DOHH2 (cell line): ENCODE measurements at regions not wholly inside any gene's neighbourhood (a gene's known extent, or its start where the extent isn't known, plus 50 kb on each side); places are given as distances from the start of the nearest gene placed in this dataset.

Source experiments
- H3F3A ChIP-seq: fragments of 200-600 bp; sonication (generic), shearing (Covaris generic); 2 replicates; pipeline ENCODE4 v1.6.0; 2016; ENCODE audit warnings: antibody characterized with exemption, mild to moderate bottlenecking; ENCODE audit not compliant: control insufficient read depth, insufficient read depth
- H3K27ac ChIP-seq: fragments of 200-600 bp; sonication (generic); 2 replicates; pipeline ENCODE4 v1.5.1; 2014; ENCODE audit warnings: low read depth, mild to moderate bottlenecking, low read length, moderate library complexity
- H3K27me3 ChIP-seq: fragments of 200-600 bp; sonication (generic); 2 replicates; pipeline ENCODE4 v1.6.1; 2014; ENCODE audit warnings: mild to moderate bottlenecking, low read length, mixed read lengths; ENCODE audit not compliant: control insufficient read depth
- H3K36me3 ChIP-seq: fragments of 200-600 bp; sonication (generic); 2 replicates; pipeline ENCODE4 v1.6.1; 2014; ENCODE audit warnings: mild to moderate bottlenecking, low read length, moderate library complexity, mixed read lengths; ENCODE audit not compliant: control insufficient read depth
- H3K4me1 ChIP-seq: fragments of 200-600 bp; sonication (generic); 2 replicates; pipeline ENCODE4 v1.6.1; 2014; ENCODE audit warnings: mild to moderate bottlenecking, low read length, mixed read lengths; ENCODE audit not compliant: control insufficient read depth
- H3K4me2 ChIP-seq: fragments of 200-600 bp; sonication (generic); 2 replicates; pipeline ENCODE4 v1.6.0; 2014; ENCODE audit warnings: mild to moderate bottlenecking, low read length, moderate library complexity
- H3K4me3 ChIP-seq: fragments of 200-600 bp; sonication (generic); 2 replicates; pipeline ENCODE4 v1.5.1; 2014; ENCODE audit warnings: mild to moderate bottlenecking, low read length, mixed read lengths
- H3K79me2 ChIP-seq: fragments of 200-600 bp; sonication (generic); 2 replicates; pipeline ENCODE4 v1.6.1; 2014; ENCODE audit warnings: mild to moderate bottlenecking, low read length, mixed read lengths; ENCODE audit not compliant: control insufficient read depth
- H3K9me2 ChIP-seq: fragments of 200-600 bp; sonication (generic); replicated peaks from 2 replicates; pipeline ENCODE4 v1.6.1; 2014; ENCODE audit warnings: mild to moderate bottlenecking, low read length, mixed read lengths; ENCODE audit not compliant: control insufficient read depth
- H3K9me3 ChIP-seq: fragments of 200-600 bp; sonication (generic); 2 replicates; pipeline ENCODE4 v1.6.1; 2014; ENCODE audit warnings: antibody characterized with exemption, low read length, mixed read lengths; ENCODE audit not compliant: control insufficient read depth, insufficient read depth
- H4K20me1 ChIP-seq: fragments of 200-600 bp; sonication (generic); 2 replicates; pipeline ENCODE4 v1.6.0; 2014; ENCODE audit warnings: low read depth, mild to moderate bottlenecking, antibody characterized with exemption, low read length, moderate library complexity; ENCODE audit not compliant: control insufficient read depth, insufficient read depth
- CTCF ChIP-seq: fragments of 200-600 bp; sonication (generic); IDR thresholded peaks from one replicate; pipeline ENCODE4 v1.5.1; 2014; ENCODE audit warnings: antibody characterized with exemption, mild to moderate bottlenecking, low read depth, low read length; ENCODE audit not compliant: poor library complexity, severe bottlenecking
- EZH2phosphoT487 ChIP-seq: fragments of 200-600 bp; sonication (generic); IDR thresholded peaks from 2 replicates; pipeline ENCODE4 v1.6.1; 2017; ENCODE audit warnings: borderline replicate concordance, mild to moderate bottlenecking, antibody characterized with exemption, low read length, moderate library complexity, mixed read lengths

DNA sequence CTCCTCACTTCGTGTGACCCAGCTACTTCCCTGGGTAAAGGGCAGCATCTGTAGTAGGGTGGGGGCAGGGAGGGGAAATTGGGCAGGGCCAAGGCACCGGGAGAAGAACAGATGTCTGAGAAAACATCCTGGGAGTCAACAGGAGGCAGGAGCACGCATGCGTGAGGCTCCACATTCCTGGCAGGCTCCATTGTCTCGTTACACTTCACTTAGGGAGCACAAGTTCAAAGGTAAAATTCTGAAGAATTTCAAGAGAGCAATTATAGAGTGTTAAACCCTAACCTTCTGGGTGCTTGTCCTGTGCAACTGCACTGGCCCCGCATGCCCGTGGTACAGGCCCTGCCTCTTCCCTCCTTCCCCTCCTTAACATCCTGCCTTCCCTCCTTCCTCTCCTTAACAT is 79.6 kb upstream of the POMP start:
- Histone ChIP-seq H3K27me3 (peaks cover 13% of the 10 kb centered on the region), H3K4me3 (no peak overlapping the region), H3K9me2 (no peaks in the 10 kb centered on the region), H3K4me1 (peaks cover 29% of the 10 kb centered on the region), H3F3A (no peaks in the 10 kb centered on the region), H3K4me2 (no peak overlapping the region), H3K79me2 (no peaks in the 10 kb centered on the region), H3K27ac (no peak overlapping the region), H3K36me3 (no peaks in the 10 kb centered on the region), H3K9me3 (no peaks in the 10 kb centered on the region), H4K20me1 (no peaks in the 10 kb centered on the region)
- TF ChIP-seq CTCF (no peak), EZH2phosphoT487 (no peak)

DNA sequence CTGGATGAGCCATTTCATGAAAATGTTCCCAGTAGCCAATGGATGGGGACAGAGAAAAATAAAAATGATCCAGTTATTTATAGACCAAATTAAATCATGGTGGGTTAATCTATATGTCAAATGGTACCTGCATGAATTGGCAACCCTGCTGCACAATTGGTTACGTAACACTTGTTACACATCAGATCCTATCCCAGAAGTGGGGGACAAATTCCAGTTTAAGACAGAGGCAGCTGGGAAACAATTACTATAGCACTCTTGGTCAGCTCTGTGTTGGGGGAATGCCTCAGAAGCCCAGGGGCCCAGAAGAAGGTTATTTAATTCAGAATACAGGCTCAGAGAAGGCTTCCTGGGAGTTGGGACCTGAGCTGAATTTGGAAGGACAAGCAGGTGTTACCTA is 81.1 kb upstream of the FLT1 start:
- H3K27ac ChIP-seq = no peak overlapping the region
- no peaks in the 10 kb centered on the region for H3F3A ChIP-seq
- TF ChIP-seq CTCF = no peak
- TF ChIP-seq EZH2phosphoT487 = no peak
- no peak overlapping the region for H3K4me3 ChIP-seq
- H3K36me3 ChIP-seq = no peaks in the 10 kb centered on the region
- no peaks in the 10 kb centered on the region for H4K20me1 ChIP-seq
- no peak overlapping the region for H3K4me2 ChIP-seq
- no peaks in the 10 kb centered on the region for H3K79me2 ChIP-seq
- H3K4me1 ChIP-seq = peaks cover 13% of the 10 kb centered on the region
- H3K9me3 ChIP-seq = no peaks in the 10 kb centered on the region
- peaks cover 25% of the 10 kb centered on the region for H3K27me3 ChIP-seq
- H3K9me2 ChIP-seq = no peaks in the 10 kb centered on the region

- H3K4me2 ChIP-seq = peak overlapping the region; percentile 45; the same call in 1 of the 2 replicates
- no peaks in the 10 kb centered on the region for H3K79me2 ChIP-seq
- H3K27me3 ChIP-seq = peaks cover 25% of the 10 kb centered on the region
- no peaks in the 10 kb centered on the region for H3K9me3 ChIP-seq
- H3K27ac ChIP-seq = no peak overlapping the region
- H3K4me3 ChIP-seq = no peak overlapping the region
- peaks cover 13% of the 10 kb centered on the region for H3K4me1 ChIP-seq
- H4K20me1 ChIP-seq = no peaks in the 10 kb centered on the region
- H3K36me3 ChIP-seq = no peaks in the 10 kb centered on the region
- no peak for TF ChIP-seq EZH2phosphoT487
- TF ChIP-seq CTCF = no peak
- no peaks in the 10 kb centered on the region for H3F3A ChIP-seq
- H3K9me2 ChIP-seq = no peaks in the 10 kb centered on the region
These were observed 80.3 kb upstream of the FLT1 start for GRCh38 chr13:28575200-28575599.
